ENCODE measurements at regions not wholly inside any gene's neighbourhood (a gene's known extent, or its start where the extent isn't known, plus 50 kb on each side); places are given as distances from the start of the nearest gene placed in this dataset.

GRCh38 chr2:146123714-146124113 is 1603.8 kb upstream of the ZEB2 start:
- Mint-ChIP-seq H3K27me3 (no peaks in the 10 kb centered on the region), H3K4me1 (ENCODE audit: low read depth) (no peaks in the 10 kb centered on the region), H3K4me3 (ENCODE audit: low read depth) (no peak overlapping the region), H3K27ac (no peak overlapping the region), H3K36me3 (ENCODE audit: insufficient read depth) (no peaks in the 10 kb centered on the region), H3K9me3 (ENCODE audit: low read depth) (no peaks in the 10 kb centered on the region)
- DNase-seq (ENCODE audit: low spot score, unreplicated experiment) = no peak
- TF ChIP-seq CTCF (IDR thresholded peaks at IDR 0.05; ENCODE audit: unreplicated experiment) = no peak

GRCh38 chr2:146123256-146123655 is 1603.3 kb upstream of the ZEB2 start:
- DNase-seq (ENCODE audit: low spot score, unreplicated experiment) = no peak
- no peak overlapping the region for H3K4me3 Mint-ChIP-seq (ENCODE audit: low read depth)
- no peak for TF ChIP-seq CTCF (IDR thresholded peaks at IDR 0.05; ENCODE audit: unreplicated experiment)
- no peaks in the 10 kb centered on the region for H3K4me1 Mint-ChIP-seq (ENCODE audit: low read depth)
- H3K27ac Mint-ChIP-seq = no peak overlapping the region
- H3K27me3 Mint-ChIP-seq = no peaks in the 10 kb centered on the region
- H3K36me3 Mint-ChIP-seq (ENCODE audit: insufficient read depth) = no peaks in the 10 kb centered on the region
- no peaks in the 10 kb centered on the region for H3K9me3 Mint-ChIP-seq (ENCODE audit: low read depth)

GRCh38 chr2:146119586-146119985 is 1599.7 kb upstream of the ZEB2 start:
- DNase-seq (ENCODE audit: low spot score, unreplicated experiment) = no peak
- Mint-ChIP-seq H3K4me1 (ENCODE audit: low read depth) (no peaks in the 10 kb centered on the region), H3K27ac (no peak overlapping the region), H3K27me3 (no peaks in the 10 kb centered on the region), H3K36me3 (ENCODE audit: insufficient read depth) (no peaks in the 10 kb centered on the region), H3K4me3 (ENCODE audit: low read depth) (no peak overlapping the region), H3K9me3 (ENCODE audit: low read depth) (no peaks in the 10 kb centered on the region)
- TF ChIP-seq CTCF (IDR thresholded peaks at IDR 0.05; ENCODE audit: unreplicated experiment) = no peak

GRCh38 chr2:146108993-146109392 is 1589.1 kb upstream of the ZEB2 start:
- no peaks in the 10 kb centered on the region for H3K4me1 Mint-ChIP-seq (ENCODE audit: low read depth)
- no peak for DNase-seq (ENCODE audit: low spot score, unreplicated experiment)
- no peak for TF ChIP-seq CTCF (IDR thresholded peaks at IDR 0.05; ENCODE audit: unreplicated experiment)
- H3K27me3 Mint-ChIP-seq = no peaks in the 10 kb centered on the region
- H3K9me3 Mint-ChIP-seq (ENCODE audit: low read depth) = no peaks in the 10 kb centered on the region
- no peaks in the 10 kb centered on the region for H3K36me3 Mint-ChIP-seq (ENCODE audit: insufficient read depth)
- H3K4me3 Mint-ChIP-seq (ENCODE audit: low read depth) = no peak overlapping the region
- no peak overlapping the region for H3K27ac Mint-ChIP-seq

GRCh38 chr2:146094185-146094584 is 1574.3 kb upstream of the ZEB2 start:
- DNase-seq (ENCODE audit: low spot score, unreplicated experiment) = no peak
- no peak for TF ChIP-seq CTCF (IDR thresholded peaks at IDR 0.05; ENCODE audit: unreplicated experiment)
- peaks cover 29% of the 10 kb centered on the region for H3K9me3 Mint-ChIP-seq (ENCODE audit: low read depth)
- H3K36me3 Mint-ChIP-seq (ENCODE audit: insufficient read depth) = peaks cover 10% of the 10 kb centered on the region
- H3K27me3 Mint-ChIP-seq = no peaks in the 10 kb centered on the region
- H3K4me1 Mint-ChIP-seq (ENCODE audit: low read depth) = no peaks in the 10 kb centered on the region
- no peak overlapping the region for H3K4me3 Mint-ChIP-seq (ENCODE audit: low read depth)
- no peak overlapping the region for H3K27ac Mint-ChIP-seq

Measured in progenitor cell of endocrine pancreas (in vitro differentiated cells).